SK-N-SH treated with all-trans-retinoic acid at 6 μM for 48 hours (cell line): ENCODE measurements at regions not wholly inside any gene's neighbourhood (a gene's known extent, or its start where the extent isn't known, plus 50 kb on each side); places are given as distances from the start of the nearest gene placed in this dataset.
"Not testable (repeated sequence)": the region's sequence is repeated elsewhere in the genome, so short reads cannot be mapped to it uniquely, and the experiment has no call there.

Source experiments
- ATAC-seq: fragments of 200-7000 bp; cut with Tn5 transposase; 3 replicates; pipeline ENCODE4 v1.9.1; 2020; ENCODE audit warnings: mild to moderate bottlenecking, moderate library complexity
- BACH2 ChIP-seq: fragments of 250-450 bp; sonication (Bioruptor Pico); IDR thresholded peaks from 2 replicates; pipeline ENCODE4 v1.9.0; 2021; ENCODE audit warnings: mild to moderate bottlenecking, borderline replicate concordance
- CSDC2 ChIP-seq: fragments of 250-450 bp; sonication (Bioruptor Pico); IDR thresholded peaks from 2 replicates; pipeline ENCODE4 v1.5.0; 2020; ENCODE audit warnings: mild to moderate bottlenecking, moderate library complexity
- ESRRG ChIP-seq: fragments of 250-450 bp; sonication (Bioruptor Pico); IDR thresholded peaks from 2 replicates; pipeline ENCODE4 v1.6.1; 2021; ENCODE audit warnings: mild to moderate bottlenecking
- GLIS3 ChIP-seq: fragments of 250-450 bp; sonication (Bioruptor Pico); IDR thresholded peaks from 2 replicates; pipeline ENCODE4 v1.5.0; 2020; ENCODE audit warnings: mild to moderate bottlenecking, moderate library complexity
- ISL1 ChIP-seq: fragments of 250-450 bp; sonication (Bioruptor Pico); IDR thresholded peaks from 2 replicates; pipeline ENCODE4 v2.1.2; 2022; ENCODE audit warnings: mild to moderate bottlenecking, moderate library complexity
- OSR1 ChIP-seq: fragments of 250-450 bp; sonication (Bioruptor Pico); IDR thresholded peaks from 2 replicates; pipeline ENCODE4 v1.8.0; 2022; ENCODE audit warnings: moderate library complexity, mild to moderate bottlenecking, inconsistent platforms
- PPARA ChIP-seq: fragments of 250-450 bp; sonication (Bioruptor Pico); IDR thresholded peaks from 2 replicates; pipeline ENCODE4 v1.5.0; 2020; ENCODE audit warnings: mild to moderate bottlenecking, borderline replicate concordance
- RARB ChIP-seq: fragments of 250-450 bp; sonication (Bioruptor Pico); IDR thresholded peaks from 2 replicates; pipeline ENCODE4 v1.8.0; 2021; ENCODE audit warnings: mild to moderate bottlenecking, moderate library complexity
- SNAI2 ChIP-seq: fragments of 250-450 bp; sonication (Bioruptor Pico); IDR thresholded peaks from 2 replicates; pipeline ENCODE4 v1.5.0; 2020; ENCODE audit warnings: mild to moderate bottlenecking, moderate library complexity
- TCF4 ChIP-seq: fragments of 250-450 bp; sonication (Bioruptor Pico); IDR thresholded peaks from 2 replicates; pipeline ENCODE4 v1.8.0; 2021; ENCODE audit warnings: mild to moderate bottlenecking, moderate library complexity, borderline replicate concordance
- TOX ChIP-seq: fragments of 250-450 bp; sonication (Bioruptor Pico); IDR thresholded peaks from 2 replicates; pipeline ENCODE4 v1.8.0; 2021; ENCODE audit warnings: mild to moderate bottlenecking, moderate library complexity, borderline replicate concordance
- ZC3H10 ChIP-seq: fragments of 250-450 bp; sonication (Bioruptor Pico); IDR thresholded peaks from 2 replicates; pipeline ENCODE4 v1.5.1; 2021; ENCODE audit warnings: mild to moderate bottlenecking, moderate library complexity
- ZFP3 ChIP-seq: fragments of 250-450 bp; sonication (Bioruptor Pico); IDR thresholded peaks from 2 replicates; pipeline ENCODE4 v1.5.0; 2020; ENCODE audit warnings: mild to moderate bottlenecking, moderate library complexity
- ZFP30 ChIP-seq: fragments of 450-650 bp; formaldehyde crosslinking; IDR thresholded peaks from 2 replicates; pipeline ENCODE4 v1.5.0; 2022; ENCODE audit warnings: mild to moderate bottlenecking, moderate library complexity
- ZNF565 ChIP-seq: fragments of 450-650 bp; formaldehyde crosslinking; conservative IDR thresholded peaks from 2 replicates; pipeline ENCODE4 v1.5.0; 2020; ENCODE audit warnings: low read depth, mild to moderate bottlenecking, moderate library complexity
- ZNF70 ChIP-seq: fragments of 450-650 bp; formaldehyde crosslinking; IDR thresholded peaks from 2 replicates; pipeline ENCODE4 v1.5.0; 2020; ENCODE audit warnings: mild to moderate bottlenecking, moderate library complexity
- ZNF8 ChIP-seq: fragments of 450-650 bp; formaldehyde crosslinking; IDR thresholded peaks from 2 replicates; pipeline ENCODE4 v1.5.0; 2020; ENCODE audit warnings: mild to moderate bottlenecking, moderate library complexity
- TF ChIP-seq, protein P1 (sequence below): fragments of 250-450 bp; sonication (Bioruptor Pico); IDR thresholded peaks from 2 replicates; pipeline ENCODE4 v1.8.0; 2020; ENCODE audit warnings: mild to moderate bottlenecking, moderate library complexity, borderline replicate concordance
- TF ChIP-seq, protein P2 (sequence below): fragments of 250-450 bp; sonication (Bioruptor Pico); IDR thresholded peaks from 2 replicates; pipeline ENCODE4 v1.5.1; 2020; ENCODE audit warnings: low read depth, mild to moderate bottlenecking, moderate library complexity
- TF ChIP-seq, protein P3 (sequence below): fragments of 250-450 bp; sonication (Bioruptor Pico); IDR thresholded peaks from 2 replicates; pipeline ENCODE4 v1.8.0; 2021; ENCODE audit warnings: low read depth, mild to moderate bottlenecking, moderate library complexity, borderline replicate concordance
- TF ChIP-seq, protein P4 (sequence below): fragments of 250-450 bp; sonication (Bioruptor Pico); IDR thresholded peaks from 2 replicates; pipeline ENCODE4 v1.5.1; 2021; ENCODE audit warnings: mild to moderate bottlenecking, moderate library complexity

DNA sequence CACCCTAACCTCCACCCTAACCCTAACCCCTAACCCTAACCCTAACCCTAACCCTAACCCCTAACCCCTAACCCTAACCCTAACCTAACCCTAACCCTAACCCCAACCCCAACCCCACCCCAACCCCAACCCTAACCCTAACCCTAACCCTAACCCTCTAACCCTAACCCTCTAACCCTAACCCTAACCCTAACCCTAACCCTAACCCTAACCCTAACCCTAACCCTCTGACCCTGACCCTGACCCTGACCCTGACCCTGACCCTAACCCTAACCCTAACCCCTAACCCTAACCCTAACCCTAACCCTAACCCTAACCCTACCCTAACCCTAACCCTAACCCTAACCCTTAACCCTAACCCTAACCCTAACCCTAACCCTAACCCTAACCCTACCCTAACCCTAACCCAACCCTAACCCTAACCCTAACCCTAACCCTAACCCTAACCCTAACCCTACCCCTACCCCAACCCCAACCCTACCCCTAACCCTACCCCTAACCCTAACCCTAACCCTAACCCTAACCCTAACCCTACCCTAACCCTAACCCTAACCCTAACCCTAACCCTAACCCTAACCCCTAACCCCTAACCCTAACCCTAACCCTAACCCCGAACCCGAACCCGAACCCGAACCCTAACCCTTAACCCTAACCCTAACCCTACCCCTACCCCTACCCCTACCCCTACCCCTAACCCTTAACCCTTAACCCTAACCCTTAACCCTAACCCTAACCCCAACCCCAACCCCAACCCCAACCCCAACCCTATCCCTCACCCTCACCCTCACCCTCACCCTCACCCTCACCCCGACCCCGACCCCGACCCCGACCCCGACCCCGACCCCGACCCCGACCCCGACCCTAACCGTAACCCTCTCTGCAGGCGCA lies 186.2 kb upstream of the CHL1 start:
- not testable (repeated sequence) for ATAC-seq

DNA sequence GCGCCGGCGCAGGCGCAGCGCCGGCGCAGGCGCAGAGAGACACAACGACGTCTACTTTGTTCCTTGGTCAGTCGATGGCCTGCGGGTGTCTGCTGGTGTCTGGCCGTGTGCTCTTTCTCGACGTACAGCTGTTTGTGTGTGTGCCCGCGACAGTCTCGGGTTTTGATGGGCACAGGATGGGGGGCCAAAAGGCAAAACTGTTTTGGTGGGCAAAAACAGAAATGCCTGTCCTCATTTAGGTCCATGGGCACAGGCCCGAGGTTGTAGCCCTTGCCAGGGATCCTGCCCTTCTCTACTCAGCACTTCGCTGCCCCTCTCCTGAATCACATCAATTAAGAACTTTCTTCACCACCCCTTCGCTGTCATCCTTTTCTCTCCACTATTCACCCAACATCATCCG lies 184.8 kb upstream of the CHL1 start:
- ATAC-seq: peak; percentile 81

DNA sequence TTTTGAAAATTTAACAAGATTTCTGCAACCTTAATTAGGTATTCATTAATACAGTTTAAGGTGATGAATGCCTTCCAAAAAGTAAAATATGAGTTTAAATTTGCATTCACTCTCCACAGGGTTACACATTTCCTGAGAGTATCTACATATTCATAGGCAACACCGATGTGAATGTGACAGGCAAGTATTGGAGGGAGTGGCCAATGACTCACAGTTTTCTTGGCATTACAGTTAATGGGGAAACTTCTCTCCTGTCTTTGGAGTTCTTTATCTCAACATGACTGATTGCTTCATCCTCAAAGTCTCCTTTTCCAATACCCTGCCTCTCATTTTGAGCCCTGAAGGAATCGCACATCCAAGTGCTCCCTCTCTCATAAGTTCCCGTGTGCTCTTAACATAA lies 181.9 kb upstream of the CHL1 start:
- TF ChIP-seq OSR1 (CRISPR knock-in tag) (no peak), SNAI2 (no peak), ZC3H10 (CRISPR knock-in tag) (no peak), ZFP30 (CRISPR knock-in tag) (no peak), PPARA (CRISPR knock-in tag) (no peak), RARB (CRISPR knock-in tag) (no peak), ISL1 (no peak), ZFP3 (CRISPR knock-in tag) (no peak), ESRRG (CRISPR knock-in tag) (no peak), GLIS3 (CRISPR knock-in tag) (no peak), TCF4 (no peak), ZNF565 (no peak), CSDC2 (CRISPR knock-in tag) (no peak)
- TF ChIP-seq, protein P1, sequence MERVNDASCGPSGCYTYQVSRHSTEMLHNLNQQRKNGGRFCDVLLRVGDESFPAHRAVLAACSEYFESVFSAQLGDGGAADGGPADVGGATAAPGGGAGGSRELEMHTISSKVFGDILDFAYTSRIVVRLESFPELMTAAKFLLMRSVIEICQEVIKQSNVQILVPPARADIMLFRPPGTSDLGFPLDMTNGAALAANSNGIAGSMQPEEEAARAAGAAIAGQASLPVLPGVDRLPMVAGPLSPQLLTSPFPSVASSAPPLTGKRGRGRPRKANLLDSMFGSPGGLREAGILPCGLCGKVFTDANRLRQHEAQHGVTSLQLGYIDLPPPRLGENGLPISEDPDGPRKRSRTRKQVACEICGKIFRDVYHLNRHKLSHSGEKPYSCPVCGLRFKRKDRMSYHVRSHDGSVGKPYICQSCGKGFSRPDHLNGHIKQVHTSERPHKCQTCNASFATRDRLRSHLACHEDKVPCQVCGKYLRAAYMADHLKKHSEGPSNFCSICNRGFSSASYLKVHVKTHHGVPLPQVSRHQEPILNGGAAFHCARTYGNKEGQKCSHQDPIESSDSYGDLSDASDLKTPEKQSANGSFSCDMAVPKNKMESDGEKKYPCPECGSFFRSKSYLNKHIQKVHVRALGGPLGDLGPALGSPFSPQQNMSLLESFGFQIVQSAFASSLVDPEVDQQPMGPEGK (CRISPR knock-in tag): no peak
- TF ChIP-seq, protein P2, sequence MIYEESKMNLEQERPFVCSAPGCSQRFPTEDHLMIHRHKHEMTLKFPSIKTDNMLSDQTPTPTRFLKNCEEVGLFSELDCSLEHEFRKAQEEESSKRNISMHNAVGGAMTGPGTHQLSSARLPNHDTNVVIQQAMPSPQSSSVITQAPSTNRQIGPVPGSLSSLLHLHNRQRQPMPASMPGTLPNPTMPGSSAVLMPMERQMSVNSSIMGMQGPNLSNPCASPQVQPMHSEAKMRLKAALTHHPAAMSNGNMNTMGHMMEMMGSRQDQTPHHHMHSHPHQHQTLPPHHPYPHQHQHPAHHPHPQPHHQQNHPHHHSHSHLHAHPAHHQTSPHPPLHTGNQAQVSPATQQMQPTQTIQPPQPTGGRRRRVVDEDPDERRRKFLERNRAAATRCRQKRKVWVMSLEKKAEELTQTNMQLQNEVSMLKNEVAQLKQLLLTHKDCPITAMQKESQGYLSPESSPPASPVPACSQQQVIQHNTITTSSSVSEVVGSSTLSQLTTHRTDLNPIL (CRISPR knock-in tag): no peak
- TF ChIP-seq, protein P3, sequence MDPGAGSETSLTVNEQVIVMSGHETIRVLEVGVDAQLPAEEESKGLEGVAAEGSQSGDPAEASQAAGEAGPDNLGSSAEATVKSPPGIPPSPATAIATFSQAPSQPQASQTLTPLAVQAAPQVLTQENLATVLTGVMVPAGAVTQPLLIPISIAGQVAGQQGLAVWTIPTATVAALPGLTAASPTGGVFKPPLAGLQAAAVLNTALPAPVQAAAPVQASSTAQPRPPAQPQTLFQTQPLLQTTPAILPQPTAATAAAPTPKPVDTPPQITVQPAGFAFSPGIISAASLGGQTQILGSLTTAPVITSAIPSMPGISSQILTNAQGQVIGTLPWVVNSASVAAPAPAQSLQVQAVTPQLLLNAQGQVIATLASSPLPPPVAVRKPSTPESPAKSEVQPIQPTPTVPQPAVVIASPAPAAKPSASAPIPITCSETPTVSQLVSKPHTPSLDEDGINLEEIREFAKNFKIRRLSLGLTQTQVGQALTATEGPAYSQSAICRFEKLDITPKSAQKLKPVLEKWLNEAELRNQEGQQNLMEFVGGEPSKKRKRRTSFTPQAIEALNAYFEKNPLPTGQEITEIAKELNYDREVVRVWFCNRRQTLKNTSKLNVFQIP: no peak
- no peak for ATAC-seq

More for the DNA sequence above, 184.8 kb upstream of the CHL1 start:
- TF ChIP-seq, protein P4, sequence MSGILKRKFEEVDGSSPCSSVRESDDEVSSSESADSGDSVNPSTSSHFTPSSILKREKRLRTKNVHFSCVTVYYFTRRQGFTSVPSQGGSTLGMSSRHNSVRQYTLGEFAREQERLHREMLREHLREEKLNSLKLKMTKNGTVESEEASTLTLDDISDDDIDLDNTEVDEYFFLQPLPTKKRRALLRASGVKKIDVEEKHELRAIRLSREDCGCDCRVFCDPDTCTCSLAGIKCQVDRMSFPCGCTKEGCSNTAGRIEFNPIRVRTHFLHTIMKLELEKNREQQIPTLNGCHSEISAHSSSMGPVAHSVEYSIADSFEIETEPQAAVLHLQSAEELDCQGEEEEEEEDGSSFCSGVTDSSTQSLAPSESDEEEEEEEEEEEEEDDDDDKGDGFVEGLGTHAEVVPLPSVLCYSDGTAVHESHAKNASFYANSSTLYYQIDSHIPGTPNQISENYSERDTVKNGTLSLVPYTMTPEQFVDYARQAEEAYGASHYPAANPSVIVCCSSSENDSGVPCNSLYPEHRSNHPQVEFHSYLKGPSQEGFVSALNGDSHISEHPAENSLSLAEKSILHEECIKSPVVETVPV: no peak
- TF ChIP-seq RARB (CRISPR knock-in tag) (no peak), ZFP30 (CRISPR knock-in tag) (no peak)
- TF ChIP-seq, all 23 proteins: peak for 0

DNA sequence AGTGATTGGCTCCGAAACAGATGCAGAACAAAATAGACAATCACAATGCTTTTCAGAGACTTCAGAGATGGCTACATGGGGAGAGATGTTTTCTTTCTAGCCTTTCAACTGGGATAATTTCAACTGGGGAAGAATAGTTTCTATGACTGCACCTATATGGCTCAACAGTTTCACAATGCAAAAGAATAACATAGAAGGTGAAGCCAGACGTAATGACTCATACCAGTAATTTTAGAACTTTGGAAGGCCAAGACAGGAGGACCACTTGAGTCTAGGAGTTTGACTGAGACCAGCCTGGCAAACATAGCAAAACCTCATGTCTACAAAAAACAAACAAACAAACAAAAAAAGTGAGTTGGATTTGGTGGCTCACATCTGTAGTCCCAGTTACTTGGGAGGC lies 180.2 kb upstream of the CHL1 start:
- ATAC-seq: no peak
- no peak for TF ChIP-seq RARB (CRISPR knock-in tag)
- no peak for TF ChIP-seq ISL1
- no peak for TF ChIP-seq PPARA (CRISPR knock-in tag)
- TF ChIP-seq, protein P2 (CRISPR knock-in tag): no peak
- TF ChIP-seq, protein P3: no peak
- no peak for TF ChIP-seq BACH2 (CRISPR knock-in tag)
- no peak for TF ChIP-seq ZNF70 (CRISPR knock-in tag)
- no peak for TF ChIP-seq ZC3H10 (CRISPR knock-in tag)
- TF ChIP-seq, protein P1 (CRISPR knock-in tag): no peak
- TF ChIP-seq ZNF565: no peak
- no peak for TF ChIP-seq ZNF8 (CRISPR knock-in tag)
- TF ChIP-seq TOX (CRISPR knock-in tag): no peak
- no peak for TF ChIP-seq ESRRG (CRISPR knock-in tag)
- TF ChIP-seq, protein P4: no peak
- TF ChIP-seq ZFP3 (CRISPR knock-in tag): no peak
- TF ChIP-seq TCF4: no peak
- TF ChIP-seq CSDC2 (CRISPR knock-in tag): no peak
